GM21390 (cell line): ENCODE measurements at regions not wholly inside any gene's neighbourhood (a gene's known extent, or its start where the extent isn't known, plus 50 kb on each side); places are given as distances from the start of the nearest gene placed in this dataset.

Experiments used
- ATAC-seq: cut with Tn5 transposase; IDR thresholded peaks from one replicate; pipeline ENCODE4 v1.9.1; 2021; ENCODE audit not compliant: unreplicated experiment

GRCh38 chr2:30046979-30047378 lies 99.8 kb upstream of the YPEL5 start:
- no peak for ATAC-seq

GRCh38 chr2:30048636-30049175 lies 98.1 kb upstream of the YPEL5 start:
- ATAC-seq: no peak

- no peak for ATAC-seq
Observed at GRCh38 chr2:30055548-30055947, 91.3 kb upstream of the YPEL5 start.

GRCh38 chr2:30060562-30060961 lies 86.2 kb upstream of the YPEL5 start:
- ATAC-seq: no peak

GRCh38 chr2:30068067-30068466 lies 78.7 kb upstream of the YPEL5 start:
- ATAC-seq: no peak

- ATAC-seq: peak; percentile 78
Observed at GRCh38 chr2:30072250-30072842, 74.5 kb upstream of the YPEL5 start.

GRCh38 chr2:30073523-30073922 lies 73.3 kb upstream of the YPEL5 start:
- ATAC-seq: no peak

- no peak for ATAC-seq
Observed at GRCh38 chr2:30074023-30074422, 72.8 kb upstream of the YPEL5 start.

- no peak for ATAC-seq
Observed at GRCh38 chr2:30078521-30078920, 68.3 kb upstream of the YPEL5 start.

GRCh38 chr2:30084915-30085314 lies 61.9 kb upstream of the YPEL5 start:
- ATAC-seq: no peak

- no peak for ATAC-seq
Observed at GRCh38 chr2:30089171-30089570, 57.6 kb upstream of the YPEL5 start.

GRCh38 chr2:30095402-30095801 lies 51.4 kb upstream of the YPEL5 start:
- no peak for ATAC-seq

GRCh38 chr2:30096451-30096850 lies 50.4 kb upstream of the YPEL5 start:
- ATAC-seq: no peak
